ENCODE measurements at regions not wholly inside any gene's neighbourhood (a gene's known extent, or its start where the extent isn't known, plus 50 kb on each side); places are given as distances from the start of the nearest gene placed in this dataset.

- Mint-ChIP-seq H3K9me3 (ENCODE audit: unreplicated experiment) (peaks cover 10% of the 10 kb centered on the region), H3K27me3 (ENCODE audit: insufficient read depth, unreplicated experiment) (peaks cover 9% of the 10 kb centered on the region), H3K4me3 (ENCODE audit: unreplicated experiment) (no peak overlapping the region), H3K4me1 (ENCODE audit: low read depth, unreplicated experiment) (no peaks in the 10 kb centered on the region), H3K36me3 (ENCODE audit: insufficient read depth, unreplicated experiment) (no peaks in the 10 kb centered on the region), H3K27ac (ENCODE audit: unreplicated experiment) (no peak overlapping the region)
- no peak for TF ChIP-seq CTCF (IDR thresholded peaks at IDR 0.05; ENCODE audit: insufficient read depth in 1 of 2, low read depth in 1 of 2, low read length in 1 of 2, severe bottlenecking in 1 of 2, unreplicated experiment in 1 of 2)
- intact Hi-C loops (cut with micrococcal nuclease; ENCODE audit: unreplicated experiment): no loop called here
- no peak for DNase-seq
- no peaks in the 10 kb centered on the region for H3K27me3 ChIP-seq (replicated peaks; ENCODE audit: control insufficient read depth, insufficient read depth, low read length)
- ChIA-PET CTCF (no interaction called here), POLR2A (no interaction called here)
- H3K36me3 ChIP-seq (ENCODE audit: control insufficient read depth, insufficient read depth, low read length): no peaks in the 10 kb centered on the region
- no TSS peak for BruUV-seq (replicated peaks)
- no peak overlapping the region for H3K4me3 ChIP-seq (ENCODE audit: low read depth, low read length)
- no peaks in the 10 kb centered on the region for H3K4me1 ChIP-seq
- no peaks in the 10 kb centered on the region for H3K9me3 ChIP-seq
Observed at GRCh38 chr7:79912213-79912633, 222.4 kb upstream of the GNAI1 start.

GRCh38 chr7:79911420-79911819 lies 223.2 kb upstream of the GNAI1 start:
- no peak for DNase-seq
- Mint-ChIP-seq H3K36me3 (ENCODE audit: insufficient read depth, unreplicated experiment) (no peaks in the 10 kb centered on the region), H3K9me3 (ENCODE audit: unreplicated experiment) (peaks cover 10% of the 10 kb centered on the region), H3K4me3 (ENCODE audit: unreplicated experiment) (no peak overlapping the region), H3K4me1 (ENCODE audit: low read depth, unreplicated experiment) (no peaks in the 10 kb centered on the region), H3K27ac (ENCODE audit: unreplicated experiment) (no peak overlapping the region), H3K27me3 (ENCODE audit: insufficient read depth, unreplicated experiment) (peaks cover 9% of the 10 kb centered on the region)
- Histone ChIP-seq H3K9me3 (no peaks in the 10 kb centered on the region), H3K36me3 (ENCODE audit: control insufficient read depth, insufficient read depth, low read length) (no peaks in the 10 kb centered on the region), H3K4me1 (no peaks in the 10 kb centered on the region), H3K27me3 (replicated peaks; ENCODE audit: control insufficient read depth, insufficient read depth, low read length) (no peaks in the 10 kb centered on the region), H3K4me3 (ENCODE audit: low read depth, low read length) (no peak overlapping the region)
- no peak for TF ChIP-seq CTCF (IDR thresholded peaks at IDR 0.05; ENCODE audit: insufficient read depth in 1 of 2, low read depth in 1 of 2, low read length in 1 of 2, severe bottlenecking in 1 of 2, unreplicated experiment in 1 of 2)
- intact Hi-C loops (cut with micrococcal nuclease; ENCODE audit: unreplicated experiment): no loop called here
- no TSS peak for BruUV-seq (replicated peaks)
- POLR2A ChIA-PET: no interaction called here
- CTCF ChIA-PET: no interaction called here

GRCh38 chr7:79909176-79909575 lies 225.5 kb upstream of the GNAI1 start:
- no peak overlapping the region for H3K4me3 Mint-ChIP-seq (ENCODE audit: unreplicated experiment)
- CTCF ChIA-PET: no interaction called here
- POLR2A ChIA-PET: no interaction called here
- no peaks in the 10 kb centered on the region for H3K4me1 Mint-ChIP-seq (ENCODE audit: low read depth, unreplicated experiment)
- intact Hi-C loops (cut with micrococcal nuclease; ENCODE audit: unreplicated experiment): no loop called here
- no peaks in the 10 kb centered on the region for H3K4me1 ChIP-seq
- peaks cover 10% of the 10 kb centered on the region for H3K9me3 Mint-ChIP-seq (ENCODE audit: unreplicated experiment)
- H3K27ac Mint-ChIP-seq (ENCODE audit: unreplicated experiment): no peak overlapping the region
- TF ChIP-seq CTCF (IDR thresholded peaks at IDR 0.05; ENCODE audit: insufficient read depth in 1 of 2, low read depth in 1 of 2, low read length in 1 of 2, severe bottlenecking in 1 of 2, unreplicated experiment in 1 of 2): no peak
- no TSS peak for BruUV-seq (replicated peaks)
- no peaks in the 10 kb centered on the region for H3K36me3 Mint-ChIP-seq (ENCODE audit: insufficient read depth, unreplicated experiment)
- H3K9me3 ChIP-seq: no peaks in the 10 kb centered on the region
- H3K27me3 Mint-ChIP-seq (ENCODE audit: insufficient read depth, unreplicated experiment): peaks cover 9% of the 10 kb centered on the region
- no peak for DNase-seq
- H3K27me3 ChIP-seq (replicated peaks; ENCODE audit: control insufficient read depth, insufficient read depth, low read length): no peaks in the 10 kb centered on the region
- H3K36me3 ChIP-seq (ENCODE audit: control insufficient read depth, insufficient read depth, low read length): no peaks in the 10 kb centered on the region
- H3K4me3 ChIP-seq (ENCODE audit: low read depth, low read length): no peak overlapping the region
